ENCODE measurements at regions not wholly inside any gene's neighbourhood (a gene's known extent, or its start where the extent isn't known, plus 50 kb on each side); places are given as distances from the start of the nearest gene placed in this dataset.

GRCh38 chr6:14999106-14999505, 246.8 kb upstream of the JARID2 start:
- H3K27ac Mint-ChIP-seq (ENCODE audit: unreplicated experiment) = no peak overlapping the region
- TF ChIP-seq CTCF (IDR thresholded peaks at IDR 0.05; ENCODE audit: partially characterized antibody, unreplicated experiment) = no peak
- DNase-seq = no peak

GRCh38 chr6:15001326-15001910, 244.5 kb upstream of the JARID2 start:
- peaks cover 1% of the 10 kb centered on the region for H3K9me3 Mint-ChIP-seq (ENCODE audit: unreplicated experiment)
- no peaks in the 10 kb centered on the region for H3K27me3 Mint-ChIP-seq (ENCODE audit: unreplicated experiment)
- H3K36me3 Mint-ChIP-seq (ENCODE audit: unreplicated experiment) = no peaks in the 10 kb centered on the region
- H3K4me1 Mint-ChIP-seq (ENCODE audit: low read depth, unreplicated experiment) = no peaks in the 10 kb centered on the region
- no peak for TF ChIP-seq CTCF (IDR thresholded peaks at IDR 0.05; ENCODE audit: partially characterized antibody, unreplicated experiment)
- H3K27ac Mint-ChIP-seq (ENCODE audit: unreplicated experiment) = no peak overlapping the region
- H3K4me3 Mint-ChIP-seq (ENCODE audit: unreplicated experiment) = no peak overlapping the region
- no peak for DNase-seq

More at GRCh38 chr6:14999106-14999505, 246.8 kb upstream of the JARID2 start:
- no peaks in the 10 kb centered on the region for H3K27me3 Mint-ChIP-seq (ENCODE audit: unreplicated experiment)
- no peaks in the 10 kb centered on the region for H3K4me1 Mint-ChIP-seq (ENCODE audit: low read depth, unreplicated experiment)
- peaks cover 1% of the 10 kb centered on the region for H3K9me3 Mint-ChIP-seq (ENCODE audit: unreplicated experiment)
- no peaks in the 10 kb centered on the region for H3K36me3 Mint-ChIP-seq (ENCODE audit: unreplicated experiment)
- H3K4me3 Mint-ChIP-seq (ENCODE audit: unreplicated experiment) = no peak overlapping the region

- no peak overlapping the region for H3K4me3 Mint-ChIP-seq (ENCODE audit: unreplicated experiment)
- H3K36me3 Mint-ChIP-seq (ENCODE audit: unreplicated experiment) = no peaks in the 10 kb centered on the region
- no peaks in the 10 kb centered on the region for H3K9me3 Mint-ChIP-seq (ENCODE audit: unreplicated experiment)
- no peak overlapping the region for H3K27ac Mint-ChIP-seq (ENCODE audit: unreplicated experiment)
- no peak for TF ChIP-seq CTCF (IDR thresholded peaks at IDR 0.05; ENCODE audit: partially characterized antibody, unreplicated experiment)
- DNase-seq = no peak
- no peaks in the 10 kb centered on the region for H3K27me3 Mint-ChIP-seq (ENCODE audit: unreplicated experiment)
- no peaks in the 10 kb centered on the region for H3K4me1 Mint-ChIP-seq (ENCODE audit: low read depth, unreplicated experiment)
Measured at GRCh38 chr6:15008269-15008668, 237.6 kb upstream of the JARID2 start.

- no peak for TF ChIP-seq CTCF (IDR thresholded peaks at IDR 0.05; ENCODE audit: partially characterized antibody, unreplicated experiment)
- Mint-ChIP-seq H3K27me3 (ENCODE audit: unreplicated experiment) (no peaks in the 10 kb centered on the region), H3K4me1 (ENCODE audit: low read depth, unreplicated experiment) (no peaks in the 10 kb centered on the region), H3K4me3 (ENCODE audit: unreplicated experiment) (no peak overlapping the region), H3K27ac (ENCODE audit: unreplicated experiment) (no peak overlapping the region), H3K36me3 (ENCODE audit: unreplicated experiment) (no peaks in the 10 kb centered on the region), H3K9me3 (ENCODE audit: unreplicated experiment) (peaks cover 3% of the 10 kb centered on the region)
- no peak for DNase-seq
Measured at GRCh38 chr6:15014958-15015357, 230.9 kb upstream of the JARID2 start.

- Mint-ChIP-seq H3K27ac (ENCODE audit: unreplicated experiment) (no peak overlapping the region), H3K9me3 (ENCODE audit: unreplicated experiment) (peaks cover 6% of the 10 kb centered on the region), H3K27me3 (ENCODE audit: unreplicated experiment) (no peaks in the 10 kb centered on the region), H3K36me3 (ENCODE audit: unreplicated experiment) (no peaks in the 10 kb centered on the region), H3K4me3 (ENCODE audit: unreplicated experiment) (no peak overlapping the region), H3K4me1 (ENCODE audit: low read depth, unreplicated experiment) (peaks cover 10% of the 10 kb centered on the region)
- TF ChIP-seq CTCF (IDR thresholded peaks at IDR 0.05; ENCODE audit: partially characterized antibody, unreplicated experiment) = no peak
- no peak for DNase-seq
Measured at GRCh38 chr6:15016813-15017212, 229.1 kb upstream of the JARID2 start.

All from glutamatergic neuron (in vitro differentiated cells).